ES-I3 (cell line): ENCODE measurements at regions not wholly inside any gene's neighbourhood (a gene's known extent, or its start where the extent isn't known, plus 50 kb on each side); places are given as distances from the start of the nearest gene placed in this dataset.
"Not testable (repeated sequence)": the region's sequence is repeated elsewhere in the genome, so short reads cannot be mapped to it uniquely, and the experiment has no call there.

Source experiments
- H3K36me3 ChIP-seq: 2 replicates; pipeline ENCODE4 v1.6.1; 2013; ENCODE audit warnings: mild to moderate bottlenecking, low read length, control low read depth, moderate library complexity; ENCODE audit not compliant: insufficient read depth
- H3K4me1 ChIP-seq: 2 replicates; pipeline ENCODE4 v1.6.1; 2013; ENCODE audit warnings: mild to moderate bottlenecking, control low read depth, low read length; ENCODE audit not compliant: insufficient read depth
- H3K9ac ChIP-seq: 2 replicates; pipeline ENCODE4 v1.6.1; 2013; ENCODE audit warnings: low read depth, mild to moderate bottlenecking, low read length, moderate library complexity
- H3K9me3 ChIP-seq: 2 replicates; pipeline ENCODE4 v1.6.1; 2013; ENCODE audit warnings: mild to moderate bottlenecking, low read length, moderate library complexity; ENCODE audit not compliant: control insufficient read depth, insufficient read depth

- H3K9me3 ChIP-seq, result no peaks in the 10 kb centered on the region
- peaks cover 13% of the 10 kb centered on the region; the same call in 1 of the 2 replicates for H3K4me1 ChIP-seq
- H3K9ac ChIP-seq, result no peak overlapping the region
- H3K36me3 ChIP-seq, result no peaks in the 10 kb centered on the region
Measured at GRCh38 chr16:13324851-13325250, 423.5 kb downstream of the SHISA9 start.

GRCh38 chr16:13325396-13325795 is 424.0 kb downstream of the SHISA9 start:
- H3K4me1 ChIP-seq, result peaks cover 13% of the 10 kb centered on the region; the same call in 1 of the 2 replicates
- H3K36me3 ChIP-seq, result no peaks in the 10 kb centered on the region
- no peaks in the 10 kb centered on the region for H3K9me3 ChIP-seq
- no peak overlapping the region for H3K9ac ChIP-seq

DNA sequence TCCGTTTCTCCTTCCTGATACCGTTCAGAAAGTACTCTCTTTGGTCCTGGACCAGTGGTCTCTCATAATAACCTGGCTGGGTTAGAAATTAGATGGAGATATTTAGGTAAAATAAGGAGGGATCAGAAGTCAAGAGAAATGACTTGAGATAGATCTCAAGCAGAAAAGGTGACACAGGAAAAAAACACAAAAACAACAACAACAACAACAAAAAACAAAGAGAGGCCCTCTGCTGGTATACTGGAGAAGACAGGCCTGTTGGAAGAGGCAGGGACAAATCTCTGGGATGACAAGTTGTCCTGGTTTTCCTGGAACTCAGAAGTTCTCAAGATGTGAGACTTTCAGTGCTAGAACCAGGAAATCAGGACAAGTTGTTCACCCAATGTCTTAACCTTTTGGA is 430.5 kb downstream of the SHISA9 start:
- no peaks in the 10 kb centered on the region for H3K4me1 ChIP-seq
- no peak overlapping the region for H3K9ac ChIP-seq
- H3K36me3 ChIP-seq, result 0 out of 2 replicates have a peak, but pooled peaks cover 3% of the 10 kb centered on the region
- H3K9me3 ChIP-seq, result 0 out of 2 replicates have a peak, but pooled peaks cover 4% of the 10 kb centered on the region

GRCh38 chr16:13332713-13333255 is 431.4 kb downstream of the SHISA9 start:
- Histone ChIP-seq H3K9me3 (0 out of 2 replicates have a peak, but pooled peaks cover 4% of the 10 kb centered on the region), H3K4me1 (no peaks in the 10 kb centered on the region), H3K9ac (no peak overlapping the region), H3K36me3 (0 out of 2 replicates have a peak, but pooled peaks cover 3% of the 10 kb centered on the region)

DNA sequence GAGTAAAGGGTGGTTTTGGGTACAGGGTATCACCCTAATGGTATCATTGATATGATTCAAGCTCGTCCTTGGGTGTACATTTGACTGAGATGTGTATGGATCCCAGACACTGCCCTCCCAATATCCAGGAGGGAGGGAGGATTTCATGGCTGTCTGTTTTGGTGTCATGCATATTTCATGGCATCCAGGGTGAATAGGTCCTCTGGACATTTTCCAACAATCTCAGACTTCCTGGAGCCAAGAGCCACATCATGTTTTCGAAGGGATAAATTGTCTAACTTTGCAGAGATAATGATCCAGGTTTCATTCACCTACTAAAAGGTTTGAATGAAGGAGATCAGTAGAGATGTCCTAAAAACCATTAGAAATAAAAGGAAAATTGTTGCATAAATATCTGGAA is 431.9 kb downstream of the SHISA9 start:
- Histone ChIP-seq H3K9me3 (0 out of 2 replicates have a peak, but pooled peaks cover 4% of the 10 kb centered on the region), H3K4me1 (no peaks in the 10 kb centered on the region), H3K36me3 (0 out of 2 replicates have a peak, but pooled peaks cover 3% of the 10 kb centered on the region), H3K9ac (no peak overlapping the region)

DNA sequence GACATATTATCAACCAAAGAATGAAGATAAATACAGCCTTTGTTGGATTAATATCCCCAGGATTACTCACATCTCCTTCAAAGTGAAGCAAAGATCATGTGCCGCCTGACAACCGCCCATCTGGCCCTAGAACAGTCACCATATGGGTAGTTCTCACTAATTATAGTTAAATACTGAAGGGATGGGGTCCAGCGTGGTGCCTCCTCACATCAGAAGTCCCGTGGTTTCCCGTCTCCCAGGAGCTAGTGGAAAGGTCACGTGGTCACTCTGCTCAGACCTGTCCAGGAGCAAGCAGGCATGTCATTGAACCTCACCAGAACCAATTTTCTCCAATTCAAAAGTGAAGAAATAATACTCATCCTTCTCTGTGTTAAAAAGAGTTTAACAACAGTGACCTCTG is 434.5 kb downstream of the SHISA9 start:
- no peaks in the 10 kb centered on the region for H3K4me1 ChIP-seq
- no peak overlapping the region for H3K9ac ChIP-seq
- H3K9me3 ChIP-seq, result peaks cover 6% of the 10 kb centered on the region
- 0 out of 2 replicates have a peak, but pooled peaks cover 3% of the 10 kb centered on the region for H3K36me3 ChIP-seq

GRCh38 chr16:13336335-13336734 is 434.9 kb downstream of the SHISA9 start:
- H3K9me3 ChIP-seq, result peaks cover 6% of the 10 kb centered on the region
- no peaks in the 10 kb centered on the region for H3K4me1 ChIP-seq
- no peak overlapping the region for H3K9ac ChIP-seq
- H3K36me3 ChIP-seq, result 0 out of 2 replicates have a peak, but pooled peaks cover 3% of the 10 kb centered on the region

DNA sequence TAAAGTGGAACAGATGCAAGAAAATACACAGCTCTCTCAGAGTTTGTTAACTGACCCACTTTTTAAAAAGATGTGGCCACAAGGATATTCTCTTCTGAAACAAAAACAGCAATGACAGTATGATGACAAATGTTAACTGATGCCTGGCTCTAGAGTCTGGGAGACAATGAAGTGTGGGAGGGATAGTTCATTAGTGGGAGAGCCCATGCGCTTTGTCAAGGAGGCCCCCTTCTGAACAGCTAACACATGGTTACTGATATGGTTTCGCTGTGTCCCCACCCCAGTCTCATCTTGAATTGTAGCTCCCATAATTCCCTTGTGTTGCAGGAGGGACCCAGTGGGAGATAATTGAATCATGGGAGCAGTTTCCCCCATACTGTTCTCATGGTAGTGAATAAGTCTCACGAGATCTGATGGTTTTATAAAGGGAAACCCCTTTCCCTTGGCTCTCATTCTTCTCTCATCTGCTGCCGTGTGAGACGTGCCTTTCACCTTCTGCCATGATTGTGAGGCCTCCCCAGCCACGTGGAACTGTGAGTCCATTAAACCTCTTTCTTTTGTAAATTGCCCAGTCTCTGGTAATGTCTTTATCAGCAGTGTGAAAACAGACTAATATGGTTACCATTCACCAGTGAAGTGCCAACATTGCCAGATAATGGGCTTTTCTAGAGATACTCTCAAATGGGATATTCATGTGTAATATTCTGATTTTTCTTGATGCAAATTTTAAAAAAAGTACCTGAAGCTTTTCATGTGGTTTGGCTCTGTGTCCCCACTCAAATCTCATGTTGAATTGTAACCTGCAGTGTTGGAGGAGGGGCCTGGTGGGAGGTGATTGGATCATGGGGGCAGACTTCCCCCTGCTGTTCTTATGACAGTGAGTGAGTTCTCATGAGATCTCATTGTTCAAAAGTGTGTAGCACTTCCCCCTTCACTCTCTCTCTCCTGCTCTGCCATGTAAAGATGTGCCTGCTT is 435.8 kb downstream of the SHISA9 start:
- H3K9ac ChIP-seq, H3K9me3 ChIP-seq, H3K36me3 ChIP-seq, H3K4me1 ChIP-seq: not testable (repeated sequence)

DNA sequence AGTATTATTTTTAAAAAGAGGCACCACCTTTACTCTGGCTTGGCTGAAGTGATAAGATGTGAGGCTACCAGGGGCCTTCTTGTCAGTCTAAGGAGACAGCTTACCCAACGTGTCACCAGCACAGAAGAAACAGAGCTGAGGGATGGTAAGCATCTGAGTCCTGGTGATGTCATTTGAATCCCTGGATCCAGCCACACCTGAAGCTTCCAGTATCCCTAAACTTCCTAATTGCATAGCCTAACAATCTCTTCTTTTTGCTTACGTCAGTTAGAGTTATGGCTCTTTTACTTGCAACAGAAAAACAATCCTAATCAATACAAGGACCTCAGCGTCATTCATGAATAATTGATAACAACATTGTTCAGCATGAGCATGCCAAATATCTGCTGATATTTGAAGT is 436.6 kb downstream of the SHISA9 start:
- Histone ChIP-seq H3K9ac (no peak overlapping the region), H3K9me3 (peaks cover 9% of the 10 kb centered on the region), H3K36me3 (0 out of 2 replicates have a peak, but pooled peaks cover 3% of the 10 kb centered on the region), H3K4me1 (no peaks in the 10 kb centered on the region)

DNA sequence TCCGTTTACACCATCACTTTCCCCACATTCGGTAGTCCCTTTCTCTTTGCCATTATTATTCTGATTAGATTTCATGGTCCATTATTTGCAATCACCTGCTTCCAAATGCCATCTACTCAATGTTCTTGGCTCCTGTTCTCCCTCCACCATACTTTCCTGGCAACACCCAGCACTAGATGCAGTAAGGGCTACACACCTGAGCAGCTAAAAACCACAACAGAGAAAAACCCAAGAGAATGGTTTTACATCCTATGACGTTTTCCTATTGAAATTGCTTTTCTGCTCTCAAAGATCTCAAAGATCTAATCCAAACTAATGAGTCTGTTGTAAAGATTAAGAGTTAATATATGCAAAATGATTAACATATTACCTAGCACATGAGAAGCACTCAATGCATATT is 441.3 kb downstream of the SHISA9 start:
- Histone ChIP-seq H3K4me1 (no peaks in the 10 kb centered on the region), H3K36me3 (no peaks in the 10 kb centered on the region), H3K9ac (no peak overlapping the region), H3K9me3 (peaks cover 4% of the 10 kb centered on the region)

- peaks cover 4% of the 10 kb centered on the region for H3K9me3 ChIP-seq
- H3K36me3 ChIP-seq, result no peaks in the 10 kb centered on the region
- no peak overlapping the region for H3K9ac ChIP-seq
- peaks cover 3% of the 10 kb centered on the region; the same call in 1 of the 2 replicates for H3K4me1 ChIP-seq
Measured at GRCh38 chr16:13344001-13344400, 442.6 kb downstream of the SHISA9 start.

- no peaks in the 10 kb centered on the region; the same call in 1 of the 2 replicates for H3K9me3 ChIP-seq
- no peak overlapping the region for H3K9ac ChIP-seq
- peaks cover 19% of the 10 kb centered on the region for H3K4me1 ChIP-seq
- H3K36me3 ChIP-seq, result 0 out of 2 replicates have a peak, but pooled peaks cover 5% of the 10 kb centered on the region
Measured at GRCh38 chr16:13348416-13348815, 447.0 kb downstream of the SHISA9 start.

DNA sequence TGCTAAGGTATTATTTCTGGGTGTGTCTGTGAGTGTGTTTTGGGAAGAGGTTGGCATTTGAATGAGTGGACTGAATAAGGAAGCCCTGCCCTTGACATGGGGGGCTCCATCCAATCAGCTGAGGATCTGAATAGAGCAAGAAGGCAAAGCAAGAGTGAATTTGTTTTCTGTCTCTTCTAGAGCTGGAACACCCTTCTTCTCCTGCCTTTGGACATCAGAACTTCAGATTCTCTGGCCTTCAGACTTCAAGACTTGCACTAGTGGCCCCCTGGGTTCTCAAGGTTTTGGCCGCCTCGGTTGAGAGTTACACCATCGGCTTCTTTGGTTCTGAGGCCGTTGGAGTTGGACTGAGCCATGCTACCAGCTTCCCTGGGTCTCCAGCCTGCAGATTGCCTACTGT is 448.6 kb downstream of the SHISA9 start:
- Histone ChIP-seq H3K9ac (no peak overlapping the region), H3K4me1 (peaks cover 19% of the 10 kb centered on the region), H3K9me3 (no peaks in the 10 kb centered on the region; the same call in 1 of the 2 replicates), H3K36me3 (0 out of 2 replicates have a peak, but pooled peaks cover 5% of the 10 kb centered on the region)

DNA sequence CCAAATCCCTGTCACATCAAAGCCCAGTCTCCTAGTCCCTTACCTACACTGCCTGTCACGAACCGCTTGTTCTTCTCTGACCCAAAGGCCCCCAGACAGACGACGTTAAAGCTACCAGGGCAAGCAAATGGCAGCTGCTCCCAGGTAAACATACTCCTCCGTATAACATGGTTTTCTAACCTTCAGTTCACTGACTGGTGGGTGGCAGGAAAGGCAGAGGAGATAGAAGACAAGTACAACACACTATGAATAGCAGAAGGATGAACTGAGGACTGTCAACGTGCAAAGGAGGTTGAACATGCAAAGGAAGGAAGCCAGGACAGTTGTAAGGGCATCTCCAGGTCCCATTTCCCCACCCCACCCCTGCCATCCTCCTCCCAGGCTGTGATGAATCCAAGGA is 449.8 kb downstream of the SHISA9 start:
- H3K36me3 ChIP-seq, result 0 out of 2 replicates have a peak, but pooled peaks cover 5% of the 10 kb centered on the region
- H3K9ac ChIP-seq, result no peak overlapping the region
- H3K4me1 ChIP-seq, result peaks cover 19% of the 10 kb centered on the region
- no peaks in the 10 kb centered on the region; the same call in 1 of the 2 replicates for H3K9me3 ChIP-seq
